ENCODE measurements at regions not wholly inside any gene's neighbourhood (a gene's known extent, or its start where the extent isn't known, plus 50 kb on each side); places are given as distances from the start of the nearest gene placed in this dataset.

- H3K4me3 ChIP-seq: no peak overlapping the region
- in situ Hi-C loops (cut with MboI; ENCODE audit: low sequenced_read_pairs): loop anchor here (25.0 kb wide), 1 partner anchor 472 kb away; no protein-coding TSS in a partner anchor
- no peaks in the 10 kb centered on the region for H3K9me3 ChIP-seq
- no peaks in the 10 kb centered on the region for H3K36me3 ChIP-seq (replicated peaks)
- no peaks in the 10 kb centered on the region for H3K4me1 ChIP-seq
- peaks cover 17% of the 10 kb centered on the region for H3K27me3 ChIP-seq (ENCODE audit: low read depth)
- DNase-seq (ENCODE audit: low spot score in 2 of 2): no peak
Measured at GRCh38 chr3:167884481-167884880, 149.0 kb downstream of the SERPINI1 start.

- H3K4me3 ChIP-seq: no peak overlapping the region
- no peaks in the 10 kb centered on the region for H3K36me3 ChIP-seq (replicated peaks)
- H3K9me3 ChIP-seq: no peaks in the 10 kb centered on the region
- no peaks in the 10 kb centered on the region for H3K4me1 ChIP-seq
- no peak for DNase-seq (ENCODE audit: low spot score in 2 of 2)
- in situ Hi-C loops (cut with MboI; ENCODE audit: low sequenced_read_pairs): loop anchor here (25.0 kb wide), 1 partner anchor 471 kb away; no protein-coding TSS in a partner anchor
- peaks cover 17% of the 10 kb centered on the region for H3K27me3 ChIP-seq (ENCODE audit: low read depth)
Measured at GRCh38 chr3:167883452-167883851, 147.9 kb downstream of the SERPINI1 start.

GRCh38 chr3:167882057-167882667, 146.6 kb downstream of the SERPINI1 start:
- Histone ChIP-seq H3K9me3 (no peaks in the 10 kb centered on the region), H3K4me3 (no peak overlapping the region), H3K36me3 (replicated peaks) (no peaks in the 10 kb centered on the region), H3K4me1 (no peaks in the 10 kb centered on the region), H3K27me3 (ENCODE audit: low read depth) (peaks cover 17% of the 10 kb centered on the region)
- in situ Hi-C loops (cut with MboI; ENCODE audit: low sequenced_read_pairs): loop anchor here (25.0 kb wide), 1 partner anchor 470 kb away; no protein-coding TSS in a partner anchor
- DNase-seq (ENCODE audit: low spot score in 2 of 2): peak in 1 of 2 experiments; percentile 82

- no peak for DNase-seq (ENCODE audit: low spot score in 2 of 2)
- in situ Hi-C loops (cut with MboI; ENCODE audit: low sequenced_read_pairs): loop anchor here (25.0 kb wide), 1 partner anchor 468 kb away; no protein-coding TSS in a partner anchor
- H3K4me3 ChIP-seq: no peak overlapping the region
Measured at GRCh38 chr3:167880183-167880582, 144.7 kb downstream of the SERPINI1 start.

GRCh38 chr3:167876620-167877281, 141.2 kb downstream of the SERPINI1 start:
- Histone ChIP-seq H3K4me1 (peaks cover 13% of the 10 kb centered on the region), H3K27me3 (ENCODE audit: low read depth) (no peaks in the 10 kb centered on the region), H3K4me3 (no peak overlapping the region), H3K9me3 (no peaks in the 10 kb centered on the region), H3K36me3 (replicated peaks) (no peaks in the 10 kb centered on the region)
- in situ Hi-C loops (cut with MboI; ENCODE audit: low sequenced_read_pairs): loop anchor here (25.0 kb wide), 1 partner anchor 464 kb away; no protein-coding TSS in a partner anchor
- DNase-seq (ENCODE audit: low spot score in 2 of 2): no peak

More at GRCh38 chr3:167880183-167880582, 144.7 kb downstream of the SERPINI1 start:
- Histone ChIP-seq H3K27me3 (ENCODE audit: low read depth) (peaks cover 17% of the 10 kb centered on the region), H3K36me3 (replicated peaks) (no peaks in the 10 kb centered on the region), H3K9me3 (no peaks in the 10 kb centered on the region), H3K4me1 (peaks cover 6% of the 10 kb centered on the region)
